Omental fat pad (tissue), 3 donors: ENCODE measurements at regions not wholly inside any gene's neighbourhood (a gene's known extent, or its start where the extent isn't known, plus 50 kb on each side); places are given as distances from the start of the nearest gene placed in this dataset.

Experiments used
- ATAC-seq: fragments of 150-250 bp; one replicate; pipeline ENCODE4 v1.9.1; 2016; ENCODE audit warnings: mild to moderate bottlenecking, moderate library complexity; ENCODE audit not compliant: low FRiP score
- DNase-seq: peaks from one replicate; pipeline ENCODE4 v3.0.0-alpha.2; 2019; ENCODE audit warnings: low spot score
- TF ChIP-seq, protein P1 (sequence below), 3 donors: fragments of 450-650 bp; IDR thresholded peaks; one replicate each; pipeline ENCODE4 v1.5.1; 2016 to 2017; ENCODE audit warnings: antibody characterized with exemption in 3 of 3, mild to moderate bottlenecking in 3 of 3, moderate library complexity in 2 of 3

DNA sequence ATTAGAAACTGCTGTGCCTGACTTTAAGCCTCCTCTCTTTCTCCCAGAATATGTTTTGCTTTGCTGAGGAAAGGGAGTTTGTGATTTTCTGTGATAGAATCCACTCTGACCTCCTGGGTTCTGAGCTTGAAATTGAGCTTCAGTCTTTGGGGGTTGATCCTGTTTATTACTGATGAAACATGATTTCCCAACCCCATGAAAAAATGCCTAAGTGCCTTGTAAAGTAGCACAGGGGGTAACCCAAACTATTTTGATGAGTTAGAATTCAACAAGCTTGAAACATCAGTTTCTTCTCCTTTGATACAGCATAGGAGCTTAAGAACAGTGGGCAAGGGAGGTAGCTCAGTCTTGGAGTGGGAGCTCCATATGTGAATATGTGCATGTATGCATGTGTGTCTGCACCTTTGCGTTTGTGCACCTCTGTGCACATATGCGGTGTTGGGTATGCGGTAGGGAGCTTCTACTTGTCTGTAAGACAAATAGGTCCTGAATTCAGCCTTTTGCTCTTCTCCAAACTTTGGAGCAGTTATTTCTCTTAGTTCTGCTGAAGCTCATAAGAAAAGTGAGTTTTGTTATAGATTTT, 364.6 kb downstream of the OSR1 start:
- ATAC-seq = no peak
- DNase-seq = no peak
- TF ChIP-seq, protein P1, sequence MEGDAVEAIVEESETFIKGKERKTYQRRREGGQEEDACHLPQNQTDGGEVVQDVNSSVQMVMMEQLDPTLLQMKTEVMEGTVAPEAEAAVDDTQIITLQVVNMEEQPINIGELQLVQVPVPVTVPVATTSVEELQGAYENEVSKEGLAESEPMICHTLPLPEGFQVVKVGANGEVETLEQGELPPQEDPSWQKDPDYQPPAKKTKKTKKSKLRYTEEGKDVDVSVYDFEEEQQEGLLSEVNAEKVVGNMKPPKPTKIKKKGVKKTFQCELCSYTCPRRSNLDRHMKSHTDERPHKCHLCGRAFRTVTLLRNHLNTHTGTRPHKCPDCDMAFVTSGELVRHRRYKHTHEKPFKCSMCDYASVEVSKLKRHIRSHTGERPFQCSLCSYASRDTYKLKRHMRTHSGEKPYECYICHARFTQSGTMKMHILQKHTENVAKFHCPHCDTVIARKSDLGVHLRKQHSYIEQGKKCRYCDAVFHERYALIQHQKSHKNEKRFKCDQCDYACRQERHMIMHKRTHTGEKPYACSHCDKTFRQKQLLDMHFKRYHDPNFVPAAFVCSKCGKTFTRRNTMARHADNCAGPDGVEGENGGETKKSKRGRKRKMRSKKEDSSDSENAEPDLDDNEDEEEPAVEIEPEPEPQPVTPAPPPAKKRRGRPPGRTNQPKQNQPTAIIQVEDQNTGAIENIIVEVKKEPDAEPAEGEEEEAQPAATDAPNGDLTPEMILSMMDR (IDR thresholded peaks at IDR 0.05) = no peak

DNA sequence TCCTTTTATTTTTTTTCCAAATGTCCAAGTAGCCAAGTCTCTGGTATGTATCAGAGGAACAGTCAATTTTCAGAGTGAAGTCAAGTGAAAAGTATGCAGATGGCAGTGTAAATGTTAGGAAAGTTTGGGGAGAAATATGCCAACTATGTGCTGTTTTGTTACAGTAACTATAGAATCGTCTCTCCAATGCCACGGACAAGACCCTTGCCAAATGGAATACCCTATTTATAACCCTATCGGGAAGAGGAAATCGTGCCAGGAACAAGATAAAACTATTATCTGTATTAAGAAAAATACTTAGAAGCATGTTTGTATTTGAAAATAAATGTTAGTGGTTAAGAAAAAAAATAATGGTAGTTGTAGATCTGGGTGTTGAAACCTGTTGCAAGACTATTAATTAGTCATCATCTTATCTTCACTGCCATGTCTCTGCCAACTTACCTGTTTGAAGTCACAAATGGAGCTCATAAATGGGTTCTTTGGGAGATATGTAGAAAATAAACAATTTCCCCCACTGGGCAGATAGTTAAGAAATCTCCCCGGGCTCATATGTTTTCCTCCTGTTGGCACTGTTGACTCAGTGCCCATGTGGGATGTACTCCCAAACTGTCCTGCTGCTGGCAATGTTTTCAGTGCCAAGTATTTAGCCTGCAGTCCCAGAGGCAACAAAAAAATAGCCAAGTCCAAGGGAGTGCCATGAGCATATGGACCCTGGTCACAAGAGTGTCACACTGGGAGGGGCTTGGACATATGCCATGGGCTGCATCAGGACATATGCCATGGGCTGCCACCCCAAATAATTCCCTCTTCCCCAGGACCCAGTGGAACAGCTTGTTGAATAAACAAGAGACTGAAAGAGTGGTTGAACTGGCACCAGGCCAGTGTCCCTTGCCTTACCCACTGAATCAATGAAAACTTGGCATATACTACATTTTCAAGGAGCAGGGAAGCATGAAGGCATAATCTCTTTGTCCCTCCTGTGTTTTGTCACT, 366.9 kb downstream of the OSR1 start:
- ATAC-seq (peak; percentile 67), DNase-seq (peak; percentile 24)
- TF ChIP-seq, protein P1 (IDR thresholded peaks at IDR 0.05) = no peak

DNA sequence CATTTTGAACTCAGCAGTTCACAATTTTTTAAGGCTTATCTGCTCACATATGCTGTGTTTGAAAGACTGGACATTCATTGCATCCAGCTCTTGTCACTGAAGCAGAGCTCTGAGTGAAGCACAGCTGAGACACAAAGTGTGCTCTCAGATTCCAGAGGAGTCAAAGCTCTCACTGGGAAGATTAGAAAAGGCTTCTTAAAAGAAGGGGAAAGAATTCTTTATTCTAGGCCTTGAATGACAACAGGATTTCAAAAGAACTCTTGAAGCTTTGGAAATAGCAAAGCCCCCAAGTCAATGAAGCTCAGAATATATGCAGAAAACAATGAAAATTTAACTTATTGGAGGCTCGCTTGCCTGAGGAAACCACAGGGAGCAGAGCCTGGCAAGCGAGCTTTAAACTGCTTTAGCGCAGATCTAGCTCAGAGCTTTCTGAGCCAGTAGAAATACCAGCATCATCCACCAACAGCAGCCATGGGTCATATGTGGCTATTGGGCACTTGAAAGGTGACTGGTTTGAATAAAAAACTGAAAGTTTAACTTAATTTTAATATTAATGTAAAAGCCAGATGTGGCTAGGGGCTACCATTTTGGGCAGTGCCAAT, 369.7 kb downstream of the OSR1 start:
- ATAC-seq (no peak), DNase-seq (no peak)
- TF ChIP-seq, protein P1 (IDR thresholded peaks at IDR 0.05) = no peak

DNA sequence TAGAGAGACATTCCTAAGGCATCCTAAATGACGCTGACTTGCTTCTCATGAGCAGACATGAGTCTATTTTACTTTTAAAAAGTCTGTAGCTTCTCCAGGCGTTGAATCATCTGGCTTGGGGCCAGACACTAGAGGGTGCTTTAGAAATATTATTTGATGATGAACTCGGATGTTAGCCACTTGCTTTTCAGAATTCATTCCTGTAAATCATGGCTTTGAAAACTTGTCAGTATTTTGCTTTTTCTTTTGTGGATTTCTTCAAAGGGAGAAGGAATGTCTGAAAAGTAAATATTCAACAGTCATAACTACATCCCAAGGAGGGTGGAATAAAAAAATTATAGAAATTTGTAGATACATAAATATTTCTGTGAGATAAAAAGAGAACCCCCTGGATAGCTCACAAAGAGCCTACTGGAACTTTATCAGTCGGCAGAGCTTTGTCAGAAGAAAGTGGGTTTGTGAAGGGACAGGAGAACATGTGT, 370.8 kb downstream of the OSR1 start:
- DNase-seq = peak; percentile 78
- TF ChIP-seq, protein P1 (IDR thresholded peaks at IDR 0.05) = no peak
- ATAC-seq = peak; percentile 74

DNA sequence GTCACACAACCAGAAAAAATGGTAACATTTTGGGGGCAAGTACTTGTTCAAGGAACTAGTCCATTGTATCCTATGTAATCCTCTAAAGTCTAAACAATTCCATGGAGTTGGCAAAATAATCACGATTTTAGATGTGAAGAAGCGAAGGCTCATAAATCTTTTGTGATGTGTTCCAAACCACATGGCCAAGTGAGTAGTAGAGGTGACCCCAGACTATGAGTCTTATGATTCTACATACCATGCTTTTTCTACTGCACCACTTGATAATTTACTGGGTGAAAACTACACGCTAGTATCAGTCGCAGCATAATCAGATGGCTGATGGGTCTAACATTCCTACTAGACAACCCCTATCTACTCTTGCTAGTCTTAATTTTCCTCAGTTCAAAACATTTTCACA, 371.4 kb downstream of the OSR1 start:
- TF ChIP-seq, protein P1 (IDR thresholded peaks at IDR 0.05) = no peak
- ATAC-seq (no peak), DNase-seq (no peak)

DNA sequence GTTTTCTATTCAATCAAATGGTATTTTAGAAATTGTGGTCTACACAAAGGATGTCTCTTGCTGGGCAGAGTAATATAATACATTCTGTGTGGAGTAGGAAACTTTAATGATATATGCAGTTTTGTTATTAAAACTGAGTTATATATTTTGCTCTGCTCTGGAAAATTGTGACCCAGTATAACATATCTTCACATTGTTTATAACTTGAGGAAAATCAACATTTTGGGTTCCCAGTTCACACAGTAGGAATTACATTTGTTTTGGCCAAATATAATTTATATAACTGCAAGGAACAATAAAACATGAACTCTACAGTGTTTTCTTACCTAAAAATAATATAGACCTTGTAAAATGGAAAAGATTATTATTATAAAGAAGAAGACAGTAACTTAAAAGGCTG, 372.4 kb downstream of the OSR1 start:
- no peak for ATAC-seq
- TF ChIP-seq, protein P1 (IDR thresholded peaks at IDR 0.05) = no peak
- no peak for DNase-seq
